Activated T-helper 17 cell treated with anti-CD3 and anti-CD28 coated beads, Interleukin-2, amount 50 U/mL, for 72 hours (primary cell): ENCODE measurements at regions not wholly inside any gene's neighbourhood (a gene's known extent, or its start where the extent isn't known, plus 50 kb on each side); places are given as distances from the start of the nearest gene placed in this dataset.
"Not testable (repeated sequence)": the region's sequence is repeated elsewhere in the genome, so short reads cannot be mapped to it uniquely, and the experiment has no call there.

Experiments used
- ATAC-seq: fragments of 150-1000 bp; cut with Tn5 transposase; replicated peaks from 2 replicates; pipeline ENCODE4 v1.10.0; 2021; ENCODE audit warnings: mild to moderate bottlenecking, moderate library complexity
- H3K27ac Mint-ChIP-seq: one replicate; pipeline ENCODE4 v1.8.0; 2022; ENCODE audit warnings: mixed read lengths
- H3K27me3 Mint-ChIP-seq: one replicate; pipeline ENCODE4 v1.8.0; 2022; ENCODE audit warnings: mixed read lengths
- H3K36me3 Mint-ChIP-seq: one replicate; pipeline ENCODE4 v1.8.0; 2022; ENCODE audit warnings: low read depth, mild to moderate bottlenecking, mixed read lengths
- H3K4me1 Mint-ChIP-seq: one replicate; pipeline ENCODE4 v1.8.0; 2022; ENCODE audit warnings: mixed read lengths
- H3K4me3 Mint-ChIP-seq: one replicate; pipeline ENCODE4 v1.8.0; 2022; ENCODE audit warnings: mild to moderate bottlenecking, mixed read lengths
- H3K9me3 Mint-ChIP-seq: one replicate; pipeline ENCODE4 v1.8.0; 2022; ENCODE audit warnings: mixed read lengths

DNA sequence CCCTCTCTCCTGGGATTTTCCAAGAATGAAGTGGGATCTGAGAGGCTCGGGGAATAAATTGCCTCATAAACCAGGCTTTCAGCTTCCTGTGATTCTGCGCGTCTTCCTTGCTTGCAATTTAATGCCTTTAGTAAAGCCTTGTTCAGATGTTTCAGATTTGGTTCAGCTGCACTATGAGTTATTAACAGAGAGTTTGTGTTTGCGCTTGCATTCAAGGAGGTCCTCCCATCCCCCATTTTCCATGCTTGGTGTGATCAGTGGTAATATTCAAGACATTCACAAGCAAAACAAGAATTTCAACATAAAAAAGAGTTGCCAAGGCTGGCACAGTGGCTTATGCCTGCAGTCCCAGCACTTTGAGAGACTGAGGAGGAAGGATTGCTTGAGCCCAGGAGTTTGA lies 1068.9 kb downstream of the TYW1 start:
- Mint-ChIP-seq H3K36me3 (no peaks in the 10 kb centered on the region), H3K4me3 (no peak overlapping the region), H3K4me1 (no peaks in the 10 kb centered on the region), H3K27me3 (no peaks in the 10 kb centered on the region), H3K9me3 (peaks cover 10% of the 10 kb centered on the region), H3K27ac (no peak overlapping the region)
- no peak for ATAC-seq

DNA sequence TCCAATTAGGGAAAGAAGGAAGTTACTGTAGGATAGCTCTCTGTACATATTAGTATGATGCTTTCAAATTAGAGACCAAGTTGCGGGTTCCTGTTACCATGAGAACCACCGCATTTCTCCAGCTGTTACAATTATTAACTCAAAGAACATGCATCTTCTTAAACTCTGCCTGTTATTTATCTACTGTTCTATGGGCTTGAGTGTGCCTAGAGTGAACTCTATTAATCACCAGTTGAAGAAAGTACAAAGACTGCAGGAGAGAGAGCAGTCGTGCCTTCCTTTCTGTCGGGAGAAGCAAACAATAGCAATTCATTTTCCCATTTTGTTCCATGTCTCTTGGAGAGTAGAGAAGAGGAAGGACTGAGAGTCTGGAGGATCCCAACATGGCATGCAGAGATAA lies 1071.2 kb downstream of the TYW1 start:
- H3K27ac Mint-ChIP-seq = no peak overlapping the region
- H3K9me3 Mint-ChIP-seq = peaks cover 10% of the 10 kb centered on the region
- no peaks in the 10 kb centered on the region for H3K27me3 Mint-ChIP-seq
- no peak overlapping the region for H3K4me3 Mint-ChIP-seq
- no peaks in the 10 kb centered on the region for H3K36me3 Mint-ChIP-seq
- ATAC-seq = no peak
- H3K4me1 Mint-ChIP-seq = no peaks in the 10 kb centered on the region

DNA sequence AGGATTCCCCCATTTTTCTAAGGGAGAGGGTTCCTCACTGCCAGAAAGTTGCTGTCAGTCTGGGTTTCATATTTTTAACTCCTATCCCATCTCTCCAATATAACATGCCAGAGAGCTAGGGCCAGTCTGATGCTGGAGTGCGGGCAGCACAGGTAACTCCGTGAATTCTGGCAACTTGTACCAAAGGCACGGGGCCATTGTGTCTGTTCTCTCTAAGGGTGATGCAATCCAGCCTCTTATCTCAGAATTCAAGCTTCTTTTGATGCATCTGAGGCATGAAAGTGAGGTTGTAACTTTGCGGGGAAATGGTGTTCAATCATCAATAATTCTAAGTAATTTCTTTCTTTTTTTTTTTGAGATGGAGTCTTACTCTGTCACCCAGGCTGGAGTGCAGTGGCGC lies 1074.4 kb downstream of the TYW1 start:
- no peaks in the 10 kb centered on the region for H3K4me1 Mint-ChIP-seq
- H3K27me3 Mint-ChIP-seq = no peaks in the 10 kb centered on the region
- H3K27ac Mint-ChIP-seq = no peak overlapping the region
- no peaks in the 10 kb centered on the region for H3K36me3 Mint-ChIP-seq
- H3K9me3 Mint-ChIP-seq = peaks cover 12% of the 10 kb centered on the region
- ATAC-seq = no peak
- H3K4me3 Mint-ChIP-seq = no peak overlapping the region

DNA sequence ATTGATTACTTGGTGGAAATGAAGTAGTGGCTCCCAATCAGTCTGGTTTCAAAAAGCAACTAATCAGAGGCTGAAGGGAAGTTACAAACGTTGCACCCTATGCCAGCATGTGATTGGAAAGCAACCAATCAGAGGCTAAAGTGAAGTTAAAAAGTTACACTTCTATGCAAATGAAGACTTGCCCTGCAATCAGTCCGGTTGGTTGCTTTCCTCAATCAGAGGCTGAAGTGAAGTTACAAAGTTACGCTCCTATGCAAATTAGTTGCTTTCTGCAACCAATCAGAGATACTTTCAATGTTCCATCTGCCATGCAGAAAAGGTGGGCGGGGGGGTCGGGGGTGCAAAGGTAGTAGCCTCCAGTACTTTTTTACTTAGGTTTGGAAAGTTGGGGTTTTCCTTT lies 1077.1 kb downstream of the TYW1 start:
- no peaks in the 10 kb centered on the region for H3K27me3 Mint-ChIP-seq
- H3K4me1 Mint-ChIP-seq = no peaks in the 10 kb centered on the region
- H3K36me3 Mint-ChIP-seq = no peaks in the 10 kb centered on the region
- H3K9me3 Mint-ChIP-seq = peaks cover 15% of the 10 kb centered on the region
- no peak overlapping the region for H3K27ac Mint-ChIP-seq
- no peak for ATAC-seq
- H3K4me3 Mint-ChIP-seq = no peak overlapping the region

DNA sequence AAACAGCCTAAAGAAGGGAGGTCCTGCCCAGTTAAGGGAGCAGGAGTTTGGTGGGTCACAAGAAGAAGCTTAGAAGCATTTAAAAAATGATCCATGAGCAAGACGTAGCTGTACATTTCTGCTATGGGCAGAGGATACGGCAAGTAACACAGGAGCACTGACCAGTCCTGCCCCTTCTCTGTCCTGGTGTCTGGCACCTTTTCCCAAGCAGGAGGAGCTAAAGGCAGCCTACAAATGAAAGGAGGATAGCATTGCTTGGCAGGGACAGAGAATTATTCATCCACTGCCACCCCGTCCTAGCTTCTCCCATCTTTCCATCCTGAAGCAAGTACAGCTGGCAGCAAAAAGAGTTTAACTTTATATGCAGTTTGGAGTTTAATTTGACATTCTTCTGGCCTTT lies 1077.6 kb downstream of the TYW1 start:
- Mint-ChIP-seq H3K36me3 (no peaks in the 10 kb centered on the region), H3K4me1 (no peaks in the 10 kb centered on the region), H3K27ac (no peak overlapping the region), H3K4me3 (no peak overlapping the region), H3K9me3 (peaks cover 14% of the 10 kb centered on the region), H3K27me3 (no peaks in the 10 kb centered on the region)
- ATAC-seq = no peak

DNA sequence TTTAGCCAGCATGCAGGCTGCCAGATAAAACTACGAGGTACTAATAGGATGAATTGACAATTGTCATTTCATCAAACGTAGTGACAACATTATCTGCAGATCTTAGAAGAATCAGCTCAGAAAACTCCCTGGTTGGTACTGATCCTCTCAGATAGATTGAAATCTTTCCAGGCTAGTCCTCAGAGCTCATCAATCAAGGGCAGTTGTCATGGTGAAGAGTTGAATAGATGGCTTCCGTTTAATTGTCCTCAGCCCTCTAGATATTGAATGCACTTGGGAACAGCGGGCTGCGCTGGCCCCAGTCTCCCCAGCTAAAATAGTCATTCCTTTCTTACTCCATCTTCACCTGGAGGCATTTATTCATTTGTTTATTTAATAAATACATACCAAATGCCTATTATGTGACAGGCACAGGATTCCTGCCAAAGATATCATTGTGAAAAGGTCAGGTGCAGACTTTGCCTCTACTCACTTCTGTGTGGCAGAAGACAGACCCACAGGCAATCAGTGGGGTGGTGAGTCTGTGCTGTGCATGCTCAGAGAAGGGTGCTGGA lies 1081.6 kb downstream of the TYW1 start:
- Mint-ChIP-seq H3K27me3 (no peaks in the 10 kb centered on the region), H3K4me3 (no peak overlapping the region), H3K36me3 (no peaks in the 10 kb centered on the region), H3K9me3 (peaks cover 18% of the 10 kb centered on the region), H3K4me1 (no peaks in the 10 kb centered on the region), H3K27ac (no peak overlapping the region)
- ATAC-seq = no peak

DNA sequence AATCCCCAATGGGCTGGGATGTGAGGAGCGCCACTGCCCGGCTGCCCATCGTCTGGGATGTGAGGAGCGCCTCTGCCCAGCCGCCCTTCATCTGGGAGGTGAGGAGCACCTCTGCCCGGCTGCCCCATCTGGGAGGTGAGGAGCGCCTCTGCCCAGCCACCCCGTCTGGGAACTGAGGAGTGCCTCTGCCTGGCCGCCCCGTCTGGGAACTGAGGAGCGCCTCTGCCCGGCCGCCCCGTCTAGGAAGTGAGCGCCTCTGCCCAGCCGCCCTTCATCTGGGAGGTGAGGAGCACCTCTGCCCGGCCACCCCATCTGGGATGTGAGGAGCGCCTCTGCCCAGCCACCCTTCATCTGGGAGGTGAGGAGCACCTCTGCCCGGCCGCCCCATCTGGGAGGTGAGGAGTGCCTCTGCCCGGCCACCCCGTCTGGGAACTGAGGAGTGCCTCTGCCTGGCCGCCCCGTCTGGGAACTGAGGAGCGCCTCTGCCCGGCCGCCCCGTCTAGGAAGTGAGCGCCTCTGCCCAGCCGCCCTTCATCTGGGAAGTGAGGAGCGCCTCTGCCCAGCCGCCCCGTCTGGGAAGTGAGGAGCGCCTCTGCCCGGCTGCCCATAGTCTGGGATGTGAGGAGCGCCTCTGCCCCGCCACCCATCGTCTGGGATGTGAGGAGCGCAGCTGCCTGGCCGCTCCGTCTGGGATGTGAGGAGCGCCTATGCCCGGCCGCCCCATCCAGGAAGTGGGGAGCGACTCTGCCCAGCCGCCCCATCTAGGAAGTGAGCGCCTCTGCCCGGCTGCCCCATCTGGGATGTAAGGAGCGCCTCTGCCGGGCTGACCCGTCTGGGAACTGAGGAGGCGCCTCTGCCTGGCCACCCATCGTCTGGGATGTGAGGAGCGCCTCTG lies 1085.7 kb downstream of the TYW1 start:
- not testable (repeated sequence) for H3K27me3 Mint-ChIP-seq, H3K4me3 Mint-ChIP-seq, H3K4me1 Mint-ChIP-seq, H3K27ac Mint-ChIP-seq, H3K36me3 Mint-ChIP-seq, ATAC-seq
- peaks cover 18% of the 10 kb centered on the region for H3K9me3 Mint-ChIP-seq

DNA sequence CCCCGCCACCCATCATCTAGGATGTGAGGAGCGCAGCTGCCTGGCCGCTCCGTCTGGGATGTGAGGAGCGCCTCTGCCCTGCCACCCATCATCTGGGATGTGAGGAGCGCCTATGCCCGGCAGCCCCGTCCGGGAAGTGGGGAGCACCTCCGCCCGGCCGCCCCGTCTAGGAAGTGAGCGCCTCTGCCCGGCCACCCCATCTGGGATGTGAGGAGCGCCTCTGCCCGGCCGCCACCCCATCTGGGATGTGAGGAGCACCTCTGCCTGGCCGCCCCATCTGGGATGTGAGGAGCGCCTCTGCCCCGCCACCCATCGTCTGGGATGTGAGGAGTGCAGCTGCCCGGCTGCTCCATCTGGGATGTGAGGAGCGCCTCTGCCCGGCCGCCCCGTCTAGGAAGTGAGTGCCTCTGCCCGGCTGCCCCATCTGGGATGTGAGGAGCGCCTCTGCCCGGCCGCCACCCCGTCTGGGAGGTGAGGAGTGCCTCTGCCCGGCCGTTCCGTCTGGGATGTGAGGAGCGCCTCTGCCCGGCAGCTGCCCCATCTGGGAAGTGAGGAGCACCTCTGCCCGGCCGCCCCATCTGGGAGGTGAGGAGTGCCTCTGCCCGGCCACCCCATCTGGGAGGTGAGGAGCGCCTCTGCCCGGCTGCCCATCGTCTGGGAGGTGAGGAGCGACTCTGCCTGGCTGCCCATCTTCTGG lies 1086.5 kb downstream of the TYW1 start:
- H3K27ac Mint-ChIP-seq, H3K4me3 Mint-ChIP-seq, H3K4me1 Mint-ChIP-seq, H3K27me3 Mint-ChIP-seq, ATAC-seq, H3K36me3 Mint-ChIP-seq: not testable (repeated sequence)
- H3K9me3 Mint-ChIP-seq = peaks cover 18% of the 10 kb centered on the region

DNA sequence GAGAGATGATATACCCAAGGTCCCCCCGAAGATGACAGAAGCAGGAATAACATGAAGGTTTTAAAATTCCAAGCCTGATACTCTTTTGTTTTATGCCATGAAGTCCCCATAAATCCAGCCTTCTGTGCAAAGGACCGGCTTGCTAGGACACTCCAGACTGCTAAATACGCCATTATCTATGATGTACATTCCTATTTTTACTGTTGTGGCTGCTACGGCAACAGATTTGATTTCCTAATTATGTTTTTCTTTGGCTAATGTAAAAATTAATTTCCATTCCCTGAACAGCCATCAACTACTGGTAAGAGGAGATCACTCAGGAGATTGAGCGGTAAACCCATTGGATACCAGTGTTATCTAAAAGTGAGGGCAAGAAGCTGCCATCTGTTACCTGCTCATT lies 1090.8 kb downstream of the TYW1 start:
- Mint-ChIP-seq H3K27ac (no peak overlapping the region), H3K27me3 (no peaks in the 10 kb centered on the region), H3K36me3 (no peaks in the 10 kb centered on the region), H3K9me3 (peaks cover 5% of the 10 kb centered on the region), H3K4me3 (no peak overlapping the region), H3K4me1 (no peaks in the 10 kb centered on the region)
- ATAC-seq = no peak

DNA sequence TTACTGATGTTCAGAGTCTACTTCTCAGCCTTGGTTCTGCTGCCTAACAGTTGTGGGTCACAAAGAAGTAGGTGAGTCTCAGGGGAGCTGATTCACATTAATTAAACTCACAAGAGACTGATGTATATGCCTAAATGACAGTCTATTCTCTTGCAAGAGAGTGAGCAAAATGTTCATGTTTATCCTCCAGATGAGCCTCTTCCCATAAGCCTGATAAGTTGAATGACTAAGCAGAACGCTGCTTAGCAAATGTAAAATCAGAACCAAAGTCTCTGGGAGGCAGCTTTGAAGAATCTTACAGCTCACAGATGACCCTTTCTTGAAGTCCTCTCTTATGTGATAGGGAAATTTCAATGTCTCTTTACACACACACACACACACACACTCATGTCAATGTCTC lies 1092.2 kb downstream of the TYW1 start:
- Mint-ChIP-seq H3K27ac (no peak overlapping the region), H3K4me1 (no peaks in the 10 kb centered on the region), H3K9me3 (peaks cover 11% of the 10 kb centered on the region), H3K4me3 (no peak overlapping the region), H3K36me3 (no peaks in the 10 kb centered on the region), H3K27me3 (no peaks in the 10 kb centered on the region)
- no peak for ATAC-seq

DNA sequence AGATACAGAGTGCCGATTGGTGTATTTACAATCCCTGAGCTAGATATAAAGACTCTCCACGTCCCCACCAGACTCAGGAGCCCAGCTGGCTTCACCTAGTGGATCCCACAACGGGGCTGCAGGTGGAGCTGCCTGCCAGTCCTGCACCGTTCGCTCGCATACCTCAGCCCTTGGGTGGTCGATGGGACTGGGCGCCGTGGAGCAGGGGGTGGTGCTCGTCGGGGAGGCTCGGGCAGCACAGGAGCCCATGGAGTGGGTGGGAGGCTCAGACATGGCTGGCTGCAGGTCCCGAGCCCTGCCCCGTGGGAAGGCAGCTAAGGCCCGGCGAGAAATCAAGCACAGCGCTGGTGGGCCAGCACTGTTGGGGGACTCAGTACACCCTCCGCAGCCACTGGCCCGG lies 1093.6 kb downstream of the TYW1 start:
- not testable (repeated sequence) for H3K27me3 Mint-ChIP-seq, H3K4me3 Mint-ChIP-seq, H3K36me3 Mint-ChIP-seq, H3K9me3 Mint-ChIP-seq, ATAC-seq, H3K4me1 Mint-ChIP-seq, H3K27ac Mint-ChIP-seq

DNA sequence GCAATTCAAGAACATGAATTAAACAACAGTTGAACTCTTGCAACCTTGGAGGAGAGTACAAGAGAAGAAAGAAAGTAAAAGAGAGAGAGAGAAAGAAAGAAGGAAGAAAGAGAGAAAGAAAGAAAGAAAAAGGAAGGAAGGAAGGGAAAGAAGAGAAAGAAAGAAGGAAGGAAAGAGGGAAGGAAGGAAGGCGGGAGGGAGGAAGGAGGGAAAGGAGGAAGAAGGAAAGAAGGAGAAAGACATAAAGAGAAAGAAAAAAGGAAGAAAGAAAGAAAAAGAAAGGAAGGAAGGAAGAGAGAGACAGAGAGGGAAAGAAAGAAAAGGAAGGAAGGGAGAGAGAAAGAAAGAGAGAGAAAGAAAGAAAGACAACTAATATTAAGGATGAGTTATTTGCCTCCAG lies 1106.7 kb downstream of the TYW1 start:
- H3K4me3 Mint-ChIP-seq = no peak overlapping the region
- H3K27ac Mint-ChIP-seq = no peak overlapping the region
- H3K36me3 Mint-ChIP-seq = no peaks in the 10 kb centered on the region
- H3K4me1 Mint-ChIP-seq = no peaks in the 10 kb centered on the region
- peaks cover 9% of the 10 kb centered on the region for H3K9me3 Mint-ChIP-seq
- ATAC-seq = no peak
- H3K27me3 Mint-ChIP-seq = peaks cover 3% of the 10 kb centered on the region

DNA sequence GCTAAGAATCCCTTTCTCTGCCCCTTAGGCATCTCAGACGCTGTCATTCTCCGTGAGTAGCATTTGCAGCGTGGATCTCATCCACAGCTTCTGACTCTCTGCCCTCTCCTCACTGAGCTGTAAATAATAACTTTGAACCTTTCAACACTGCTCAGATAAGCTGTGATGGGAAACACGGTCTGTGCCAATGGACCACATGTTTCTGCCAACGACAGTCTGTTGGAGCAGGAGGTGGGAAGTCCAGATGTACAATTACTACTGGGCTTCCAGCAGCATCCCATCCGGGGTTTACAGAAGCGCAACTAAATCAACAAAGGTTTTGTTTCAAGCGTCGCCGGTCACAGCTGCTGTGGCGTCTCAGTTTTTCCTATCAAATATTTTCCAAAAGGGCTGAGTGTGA lies 1110.6 kb downstream of the TYW1 start:
- peaks cover 1% of the 10 kb centered on the region for H3K27me3 Mint-ChIP-seq
- no peak overlapping the region for H3K4me3 Mint-ChIP-seq
- ATAC-seq = no peak
- peaks cover 15% of the 10 kb centered on the region for H3K9me3 Mint-ChIP-seq
- no peaks in the 10 kb centered on the region for H3K4me1 Mint-ChIP-seq
- H3K36me3 Mint-ChIP-seq = no peaks in the 10 kb centered on the region
- H3K27ac Mint-ChIP-seq = no peak overlapping the region

DNA sequence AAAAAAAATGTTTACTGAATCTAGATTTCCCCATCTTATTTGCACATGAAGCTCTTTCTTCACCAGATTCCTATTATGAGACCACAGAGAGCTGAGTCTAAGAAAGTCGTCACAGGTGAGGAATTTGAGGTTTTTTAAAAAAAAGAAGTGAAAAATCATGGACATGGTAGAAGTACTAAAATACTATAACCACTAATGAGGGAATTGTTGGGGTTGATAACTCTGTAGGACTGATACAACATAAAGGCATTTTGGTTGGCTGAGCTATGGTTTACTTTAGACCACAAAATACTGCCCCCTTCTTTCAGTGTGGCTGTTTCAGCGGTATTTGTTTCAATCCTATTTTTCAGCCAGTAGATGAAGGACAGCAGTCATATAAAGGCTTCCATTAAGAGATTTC lies 1111.3 kb downstream of the TYW1 start:
- Mint-ChIP-seq H3K4me3 (no peak overlapping the region), H3K4me1 (no peaks in the 10 kb centered on the region), H3K36me3 (no peaks in the 10 kb centered on the region), H3K27me3 (no peaks in the 10 kb centered on the region), H3K27ac (no peak overlapping the region), H3K9me3 (peaks cover 17% of the 10 kb centered on the region)
- no peak for ATAC-seq

DNA sequence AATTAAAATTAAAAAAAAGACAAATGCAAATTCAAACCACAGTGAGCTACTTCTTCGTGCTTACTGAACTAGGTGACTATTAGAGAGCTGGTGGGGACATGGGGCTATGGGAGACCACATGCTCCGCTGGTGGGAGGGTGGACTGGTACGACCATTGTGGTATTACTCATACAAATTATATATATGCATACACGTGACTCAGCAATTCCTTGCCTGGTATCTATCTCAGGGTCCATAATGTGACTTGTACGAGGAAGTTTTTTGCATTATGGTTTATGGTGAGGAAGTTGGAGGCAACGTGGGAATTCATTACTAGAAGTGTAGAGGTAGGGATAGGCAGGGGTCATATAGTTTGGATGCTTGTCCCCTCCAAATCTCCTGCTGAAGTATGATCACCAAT lies 1112.7 kb downstream of the TYW1 start:
- Mint-ChIP-seq H3K27me3 (no peaks in the 10 kb centered on the region), H3K27ac (no peak overlapping the region), H3K4me1 (no peaks in the 10 kb centered on the region), H3K9me3 (peaks cover 17% of the 10 kb centered on the region), H3K36me3 (no peaks in the 10 kb centered on the region), H3K4me3 (no peak overlapping the region)
- no peak for ATAC-seq
